Panc1 (cell line): ENCODE measurements at regions not wholly inside any gene's neighbourhood (a gene's known extent, or its start where the extent isn't known, plus 50 kb on each side); places are given as distances from the start of the nearest gene placed in this dataset.

Experiments
- ATAC-seq: fragments of 200-7000 bp; cut with Tn5 transposase; 2 replicates; pipeline ENCODE4 v1.9.1; 2020; ENCODE audit warnings: mild to moderate bottlenecking, moderate library complexity
- BruUV-seq: library from RNA; stranded (reverse); fragments of 400-500 nt; replicated peaks from 2 replicates; lab custom pipeline; 2021; lab: Mats Ljungman, UMichigan
- CTCF ChIA-PET: fragments of 300-600 bp; sonication (Branson Sonifier 250); formaldehyde crosslinking; loops from one replicate; lab custom pipeline; 2022; ENCODE audit warnings: antibody characterized with exemption; lab: Charles Lee
- POLR2A ChIA-PET: fragments of 300-600 bp; sonication (Branson Sonifier 250); formaldehyde crosslinking; loops from one replicate; lab custom pipeline; 2022; ENCODE audit warnings: antibody characterized with exemption; lab: Charles Lee
- DNase-seq: peaks from one replicate; pipeline ENCODE4 v3.0.0-alpha.2; 2010; ENCODE audit warnings: low read depth, low spot score
- H3K27ac ChIP-seq: 2 replicates; pipeline ENCODE4 v1.5.1; 2011; ENCODE audit warnings: mild to moderate bottlenecking, low read length, inconsistent platforms
- H3K27me3 ChIP-seq: fragments of 200-500 bp; sonication (Bioruptor generic); 2 replicates; pipeline ENCODE4 v1.6.0; 2014; ENCODE audit warnings: low read length, inconsistent platforms; ENCODE audit not compliant: control insufficient read depth, insufficient read depth
- H3K36me3 ChIP-seq: fragments of 200-500 bp; sonication (Bioruptor generic); 2 replicates; pipeline ENCODE4 v1.5.1; 2014; ENCODE audit warnings: inconsistent platforms, mild to moderate bottlenecking, low read length, moderate library complexity; ENCODE audit not compliant: control insufficient read depth, insufficient read depth
- H3K4me1 ChIP-seq: 2 replicates; pipeline ENCODE4 v1.5.1; 2011; ENCODE audit warnings: inconsistent platforms, mild to moderate bottlenecking, low read length, moderate library complexity; ENCODE audit not compliant: control insufficient read depth, insufficient read depth
- H3K4me3 ChIP-seq, 2 experiments: 2 replicates each; pipeline ENCODE4 v1.5.1; 2011 to 2012; ENCODE audit warnings: low read depth in 2 of 2, low read length in 2 of 2, mild to moderate bottlenecking in 2 of 2, inconsistent platforms in 1 of 2, moderate library complexity in 1 of 2
- H3K9me3 ChIP-seq: fragments of 200-500 bp; sonication (Bioruptor generic); 2 replicates; pipeline ENCODE4 v1.5.1; 2014; ENCODE audit warnings: low read depth, mild to moderate bottlenecking, inconsistent platforms, low read length, moderate library complexity; ENCODE audit not compliant: control insufficient read depth, insufficient read depth
- POLR2AphosphoS5 ChIP-seq: IDR thresholded peaks from 2 replicates; pipeline ENCODE4 v1.6.1; 2012; ENCODE audit warnings: mild to moderate bottlenecking, low read depth, low read length, moderate library complexity
- SIN3A ChIP-seq: IDR thresholded peaks from 2 replicates; pipeline ENCODE4 v1.6.1; 2012; ENCODE audit warnings: low read depth, mild to moderate bottlenecking, low read length, moderate library complexity, borderline replicate concordance; ENCODE audit not compliant: insufficient read depth
- TCF7L2 ChIP-seq: IDR thresholded peaks from 2 replicates; pipeline ENCODE4 v1.6.1; 2011; ENCODE audit warnings: mild to moderate bottlenecking, low read depth, low read length, inconsistent platforms
- in situ Hi-C: cut with HindIII; loops from 2 replicates; pipeline ENCODE4 v1.10.0; 2016; ENCODE audit warnings: low sequenced_read_pairs, low pct_unique_long_range_greater_than_20kb
- intact Hi-C: fragments of 100-400 bp; cut with micrococcal nuclease; formaldehyde crosslinking; loops from one replicate; pipeline ENCODE4 v1.10.0; 2022; ENCODE audit not compliant: unreplicated experiment
- TF ChIP-seq, protein P1 (sequence below), 2 experiments: IDR thresholded peaks; 2 replicates each; pipeline ENCODE4 v1.6.1; 2011 to 2012; ENCODE audit warnings: low read depth in 2 of 2, control low read depth in 1 of 2, low read length in 1 of 2, mild to moderate bottlenecking in 1 of 2, moderate library complexity in 1 of 2; ENCODE audit not compliant: insufficient read depth in 1 of 2
- TF ChIP-seq, protein P2 (sequence below): fragments of 450-650 bp; IDR thresholded peaks from 2 replicates; pipeline ENCODE4 v1.5.1; 2017; ENCODE audit warnings: mild to moderate bottlenecking

DNA sequence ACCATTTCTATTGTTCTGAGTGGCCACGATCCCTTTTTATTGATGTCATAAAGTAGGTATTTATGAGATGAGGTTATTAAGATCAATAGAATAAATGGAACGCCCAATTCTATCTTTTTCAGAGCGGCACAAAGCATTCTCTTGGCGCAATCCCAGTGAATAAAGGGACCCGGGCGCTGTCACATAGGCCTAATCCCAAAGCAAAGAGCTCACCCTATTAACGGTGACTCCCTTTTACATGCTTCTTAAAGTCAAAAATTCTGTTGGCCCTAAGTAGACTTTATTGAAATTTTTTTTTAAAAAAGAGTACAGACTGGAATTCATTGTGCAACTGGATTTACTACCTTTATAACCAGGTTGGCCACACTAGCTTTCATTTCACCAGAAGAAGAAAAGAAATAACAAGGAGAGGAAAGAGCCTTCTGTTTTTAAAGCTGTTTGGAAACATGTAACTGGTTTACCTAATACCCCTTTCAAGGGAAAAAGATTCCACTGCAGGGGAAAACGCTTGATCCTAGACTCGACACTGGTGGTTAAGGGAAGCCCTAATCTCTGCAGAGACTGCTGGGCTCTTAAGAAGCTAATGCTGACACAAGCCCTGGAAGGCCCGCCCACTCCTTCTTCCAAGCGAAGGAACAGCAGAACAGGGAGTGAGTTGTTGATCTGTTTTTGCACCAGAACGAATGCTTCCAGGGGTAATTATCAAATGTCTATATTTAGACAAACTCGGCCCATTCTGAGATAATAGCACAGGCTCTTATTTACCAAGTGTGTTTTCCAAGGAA, 381.2 kb downstream of the BCL11B start:
- H3K27ac ChIP-seq, result no peak overlapping the region
- H3K4me3 ChIP-seq, result no peak overlapping the region
- no peaks in the 10 kb centered on the region for H3K36me3 ChIP-seq
- no peaks in the 10 kb centered on the region for H3K9me3 ChIP-seq
- no peaks in the 10 kb centered on the region for H3K27me3 ChIP-seq
- ChIA-PET POLR2A (no interaction called here), CTCF (no interaction called here)
- intact Hi-C loops (no loop called here), in situ Hi-C loops (no loop called here)
- BruUV-seq, result no TSS peak
- DNase-seq (no peak), ATAC-seq (no peak)
- H3K4me1 ChIP-seq, result no peaks in the 10 kb centered on the region
- TF ChIP-seq, protein P1, sequence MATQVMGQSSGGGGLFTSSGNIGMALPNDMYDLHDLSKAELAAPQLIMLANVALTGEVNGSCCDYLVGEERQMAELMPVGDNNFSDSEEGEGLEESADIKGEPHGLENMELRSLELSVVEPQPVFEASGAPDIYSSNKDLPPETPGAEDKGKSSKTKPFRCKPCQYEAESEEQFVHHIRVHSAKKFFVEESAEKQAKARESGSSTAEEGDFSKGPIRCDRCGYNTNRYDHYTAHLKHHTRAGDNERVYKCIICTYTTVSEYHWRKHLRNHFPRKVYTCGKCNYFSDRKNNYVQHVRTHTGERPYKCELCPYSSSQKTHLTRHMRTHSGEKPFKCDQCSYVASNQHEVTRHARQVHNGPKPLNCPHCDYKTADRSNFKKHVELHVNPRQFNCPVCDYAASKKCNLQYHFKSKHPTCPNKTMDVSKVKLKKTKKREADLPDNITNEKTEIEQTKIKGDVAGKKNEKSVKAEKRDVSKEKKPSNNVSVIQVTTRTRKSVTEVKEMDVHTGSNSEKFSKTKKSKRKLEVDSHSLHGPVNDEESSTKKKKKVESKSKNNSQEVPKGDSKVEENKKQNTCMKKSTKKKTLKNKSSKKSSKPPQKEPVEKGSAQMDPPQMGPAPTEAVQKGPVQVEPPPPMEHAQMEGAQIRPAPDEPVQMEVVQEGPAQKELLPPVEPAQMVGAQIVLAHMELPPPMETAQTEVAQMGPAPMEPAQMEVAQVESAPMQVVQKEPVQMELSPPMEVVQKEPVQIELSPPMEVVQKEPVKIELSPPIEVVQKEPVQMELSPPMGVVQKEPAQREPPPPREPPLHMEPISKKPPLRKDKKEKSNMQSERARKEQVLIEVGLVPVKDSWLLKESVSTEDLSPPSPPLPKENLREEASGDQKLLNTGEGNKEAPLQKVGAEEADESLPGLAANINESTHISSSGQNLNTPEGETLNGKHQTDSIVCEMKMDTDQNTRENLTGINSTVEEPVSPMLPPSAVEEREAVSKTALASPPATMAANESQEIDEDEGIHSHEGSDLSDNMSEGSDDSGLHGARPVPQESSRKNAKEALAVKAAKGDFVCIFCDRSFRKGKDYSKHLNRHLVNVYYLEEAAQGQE (IDR thresholded peaks at IDR 0.05; ENCODE audit: insufficient read depth in 1 of 2, low read depth in 2 of 2, low read length in 1 of 2), result no peak
- TF ChIP-seq POLR2AphosphoS5 (no peak), SIN3A (no peak), TCF7L2 (no peak)
- TF ChIP-seq, protein P2, sequence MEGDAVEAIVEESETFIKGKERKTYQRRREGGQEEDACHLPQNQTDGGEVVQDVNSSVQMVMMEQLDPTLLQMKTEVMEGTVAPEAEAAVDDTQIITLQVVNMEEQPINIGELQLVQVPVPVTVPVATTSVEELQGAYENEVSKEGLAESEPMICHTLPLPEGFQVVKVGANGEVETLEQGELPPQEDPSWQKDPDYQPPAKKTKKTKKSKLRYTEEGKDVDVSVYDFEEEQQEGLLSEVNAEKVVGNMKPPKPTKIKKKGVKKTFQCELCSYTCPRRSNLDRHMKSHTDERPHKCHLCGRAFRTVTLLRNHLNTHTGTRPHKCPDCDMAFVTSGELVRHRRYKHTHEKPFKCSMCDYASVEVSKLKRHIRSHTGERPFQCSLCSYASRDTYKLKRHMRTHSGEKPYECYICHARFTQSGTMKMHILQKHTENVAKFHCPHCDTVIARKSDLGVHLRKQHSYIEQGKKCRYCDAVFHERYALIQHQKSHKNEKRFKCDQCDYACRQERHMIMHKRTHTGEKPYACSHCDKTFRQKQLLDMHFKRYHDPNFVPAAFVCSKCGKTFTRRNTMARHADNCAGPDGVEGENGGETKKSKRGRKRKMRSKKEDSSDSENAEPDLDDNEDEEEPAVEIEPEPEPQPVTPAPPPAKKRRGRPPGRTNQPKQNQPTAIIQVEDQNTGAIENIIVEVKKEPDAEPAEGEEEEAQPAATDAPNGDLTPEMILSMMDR, result no peak

DNA sequence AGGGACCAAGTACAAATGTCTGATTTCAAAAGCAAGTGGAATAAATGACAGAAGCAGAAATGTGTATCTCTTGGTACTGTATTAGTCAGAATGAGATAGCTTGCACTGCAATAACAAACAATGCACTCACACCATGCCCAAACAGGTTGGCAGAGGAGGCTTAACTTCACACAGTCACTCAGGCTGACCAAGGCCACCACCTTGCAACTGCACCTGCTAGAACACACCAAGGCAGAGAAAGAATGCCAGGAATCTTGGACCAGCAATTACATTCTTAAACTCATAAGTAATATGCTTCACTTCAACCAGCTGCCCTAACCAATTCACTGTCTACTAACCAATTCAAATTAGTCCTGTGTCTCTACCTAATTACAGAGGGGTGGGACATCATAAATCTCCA, 378.3 kb downstream of the BCL11B start:
- no peaks in the 10 kb centered on the region for H3K4me1 ChIP-seq
- CTCF ChIA-PET, result no interaction called here
- BruUV-seq, result no TSS peak
- TF ChIP-seq, protein P1 (IDR thresholded peaks at IDR 0.05; ENCODE audit: insufficient read depth in 1 of 2, low read depth in 2 of 2, low read length in 1 of 2), result no peak
- no peak for TF ChIP-seq TCF7L2
- no peak for TF ChIP-seq POLR2AphosphoS5
- TF ChIP-seq SIN3A, result no peak
- TF ChIP-seq, protein P2, result no peak
- ATAC-seq (no peak), DNase-seq (no peak)
- no peak overlapping the region for H3K4me3 ChIP-seq
- in situ Hi-C loops (no loop called here), intact Hi-C loops (no loop called here)
- no peak overlapping the region for H3K27ac ChIP-seq
- H3K36me3 ChIP-seq, result no peaks in the 10 kb centered on the region
- POLR2A ChIA-PET, result no interaction called here
- H3K27me3 ChIP-seq, result no peaks in the 10 kb centered on the region
- no peaks in the 10 kb centered on the region for H3K9me3 ChIP-seq
